ENCODE measurements at regions not wholly inside any gene's neighbourhood (a gene's known extent, or its start where the extent isn't known, plus 50 kb on each side); places are given as distances from the start of the nearest gene placed in this dataset.
"Not testable (repeated sequence)": the region's sequence is repeated elsewhere in the genome, so short reads cannot be mapped to it uniquely, and the experiment has no call there.

- TF ChIP-seq CTCF (IDR thresholded peaks at IDR 0.05; ENCODE audit: poor library complexity, severe bottlenecking); RAD21 (conservative IDR thresholded peaks at IDR 0.05); MXI1 (conservative IDR thresholded peaks at IDR 0.05; ENCODE audit: poor library complexity, severe bottlenecking); POLR2AphosphoS5 (IDR thresholded peaks at IDR 0.05): not testable (repeated sequence)
Measured at GRCh38 chr2:90028381-90029079, 1337.1 kb downstream of the RPIA start.
